ENCODE measurements at regions not wholly inside any gene's neighbourhood (a gene's known extent, or its start where the extent isn't known, plus 50 kb on each side); places are given as distances from the start of the nearest gene placed in this dataset.

- H3K79me2 ChIP-seq (ENCODE audit: insufficient read depth): no peaks in the 10 kb centered on the region
- no peak for TF ChIP-seq EZH2phosphoT487 (IDR thresholded peaks at IDR 0.05; ENCODE audit: insufficient read depth, low read depth)
- TF ChIP-seq EZH2 (IDR thresholded peaks at IDR 0.05; ENCODE audit: insufficient read depth, poor library complexity, severe bottlenecking): no peak
- in situ Hi-C loops (cut with MboI): no loop called here
- peaks cover 29% of the 10 kb centered on the region for H3K4me1 ChIP-seq (ENCODE audit: insufficient read depth)
- H3K9me3 ChIP-seq (ENCODE audit: low read depth): no peaks in the 10 kb centered on the region
- peak overlapping the region; percentile 66 for H3K27ac ChIP-seq
- H2AFZ ChIP-seq: peak overlapping the region; percentile 53
- 0 out of 2 replicates have a peak overlapping the region, but pooled peaks have one; percentile 10 for H3K4me3 ChIP-seq
- DNase-seq: peak; percentile 89
- no peaks in the 10 kb centered on the region for H4K20me1 ChIP-seq (ENCODE audit: insufficient read depth)
- peak overlapping the region; percentile 44 for H3K4me2 ChIP-seq (ENCODE audit: unreplicated experiment)
- no peaks in the 10 kb centered on the region for H3K27me3 ChIP-seq (replicated peaks; ENCODE audit: insufficient read depth)
- no peaks in the 10 kb centered on the region for H3K36me3 ChIP-seq (ENCODE audit: low read depth)
- no peaks in the 10 kb centered on the region for H3K9me2 ChIP-seq (ENCODE audit: insufficient read depth)
- peak overlapping the region; percentile 44 for H3K9ac ChIP-seq
- H3F3A ChIP-seq (ENCODE audit: insufficient read depth): peaks cover 14% of the 10 kb centered on the region
- WGBS, 2 experiments (ENCODE audit: low coverage in 1 of 2, low lambda C conversion rate in 2 of 2, missing lambda C conversion rate in 2 of 2): 17 to 22% methylated on average over 7 of the region's 7 CpGs
Observed at GRCh38 chr12:107415071-107415470, 270.5 kb upstream of the PWP1 start.

- peak; percentile 83 for DNase-seq
- Histone ChIP-seq H3K79me2 (ENCODE audit: insufficient read depth) (no peaks in the 10 kb centered on the region), H4K20me1 (ENCODE audit: insufficient read depth) (no peaks in the 10 kb centered on the region), H3K9me2 (ENCODE audit: insufficient read depth) (no peaks in the 10 kb centered on the region), H3K27me3 (replicated peaks; ENCODE audit: insufficient read depth) (no peaks in the 10 kb centered on the region), H3K4me2 (ENCODE audit: unreplicated experiment) (peak overlapping the region; percentile 44), H3F3A (ENCODE audit: insufficient read depth) (peaks cover 14% of the 10 kb centered on the region), H3K4me3 (0 out of 2 replicates have a peak overlapping the region, but pooled peaks have one; percentile 10), H3K36me3 (ENCODE audit: low read depth) (no peaks in the 10 kb centered on the region), H3K9me3 (ENCODE audit: low read depth) (no peaks in the 10 kb centered on the region), H2AFZ (peak overlapping the region; percentile 53; the same call in 1 of the 2 replicates), H3K9ac (peak overlapping the region; percentile 44), H3K4me1 (ENCODE audit: insufficient read depth) (peaks cover 29% of the 10 kb centered on the region), H3K27ac (peak overlapping the region; percentile 66)
- in situ Hi-C loops (cut with MboI): no loop called here
- TF ChIP-seq EZH2 (IDR thresholded peaks at IDR 0.05; ENCODE audit: insufficient read depth, poor library complexity, severe bottlenecking) (no peak), EZH2phosphoT487 (IDR thresholded peaks at IDR 0.05; ENCODE audit: insufficient read depth, low read depth) (no peak)
- 30 to 32% methylated on average over 8 of the region's 8 CpGs for WGBS, 2 experiments (ENCODE audit: low coverage in 1 of 2, low lambda C conversion rate in 2 of 2, missing lambda C conversion rate in 2 of 2)
Observed at GRCh38 chr12:107415834-107416233, 269.8 kb upstream of the PWP1 start.

- Histone ChIP-seq H3F3A (ENCODE audit: insufficient read depth) (peaks cover 12% of the 10 kb centered on the region), H3K27me3 (replicated peaks; ENCODE audit: insufficient read depth) (no peaks in the 10 kb centered on the region), H4K20me1 (ENCODE audit: insufficient read depth) (no peaks in the 10 kb centered on the region), H3K9me2 (ENCODE audit: insufficient read depth) (no peaks in the 10 kb centered on the region), H3K9me3 (ENCODE audit: low read depth) (no peaks in the 10 kb centered on the region), H3K4me2 (ENCODE audit: unreplicated experiment) (no peak overlapping the region), H3K36me3 (ENCODE audit: low read depth) (no peaks in the 10 kb centered on the region), H2AFZ (no peak overlapping the region), H3K27ac (no peak overlapping the region), H3K4me1 (ENCODE audit: insufficient read depth) (peaks cover 23% of the 10 kb centered on the region), H3K9ac (no peak overlapping the region), H3K79me2 (ENCODE audit: insufficient read depth) (no peaks in the 10 kb centered on the region), H3K4me3 (no peak overlapping the region)
- WGBS, 2 experiments (ENCODE audit: low coverage in 1 of 2, low lambda C conversion rate in 2 of 2, missing lambda C conversion rate in 2 of 2): 96 to 98% methylated on average over 5 of the region's 5 CpGs
- no peak for TF ChIP-seq EZH2 (IDR thresholded peaks at IDR 0.05; ENCODE audit: insufficient read depth, poor library complexity, severe bottlenecking)
- no peak for TF ChIP-seq EZH2phosphoT487 (IDR thresholded peaks at IDR 0.05; ENCODE audit: insufficient read depth, low read depth)
- DNase-seq: no peak
- in situ Hi-C loops (cut with MboI): no loop called here
Observed at GRCh38 chr12:107417004-107417403, 268.6 kb upstream of the PWP1 start.

GRCh38 chr12:107418981-107419380, 266.6 kb upstream of the PWP1 start:
- Histone ChIP-seq H3K79me2 (ENCODE audit: insufficient read depth) (no peaks in the 10 kb centered on the region), H2AFZ (no peak overlapping the region), H3F3A (ENCODE audit: insufficient read depth) (peaks cover 4% of the 10 kb centered on the region; the same call in 1 of the 2 replicates), H3K36me3 (ENCODE audit: low read depth) (no peaks in the 10 kb centered on the region), H3K27me3 (replicated peaks; ENCODE audit: insufficient read depth) (no peaks in the 10 kb centered on the region), H3K9ac (no peak overlapping the region), H4K20me1 (ENCODE audit: insufficient read depth) (no peaks in the 10 kb centered on the region), H3K4me1 (ENCODE audit: insufficient read depth) (peaks cover 17% of the 10 kb centered on the region), H3K4me2 (ENCODE audit: unreplicated experiment) (no peak overlapping the region), H3K9me2 (ENCODE audit: insufficient read depth) (no peaks in the 10 kb centered on the region), H3K4me3 (no peak overlapping the region), H3K27ac (no peak overlapping the region), H3K9me3 (ENCODE audit: low read depth) (no peaks in the 10 kb centered on the region)
- no peak for DNase-seq
- no peak for TF ChIP-seq EZH2 (IDR thresholded peaks at IDR 0.05; ENCODE audit: insufficient read depth, poor library complexity, severe bottlenecking)
- TF ChIP-seq EZH2phosphoT487 (IDR thresholded peaks at IDR 0.05; ENCODE audit: insufficient read depth, low read depth): no peak
- in situ Hi-C loops (cut with MboI): no loop called here

- WGBS, 2 experiments (ENCODE audit: low coverage in 1 of 2, low lambda C conversion rate in 2 of 2, missing lambda C conversion rate in 2 of 2): 74 to 79% methylated on average over 5 of the region's 5 CpGs
- H4K20me1 ChIP-seq (ENCODE audit: insufficient read depth): no peaks in the 10 kb centered on the region
- H3K79me2 ChIP-seq (ENCODE audit: insufficient read depth): no peaks in the 10 kb centered on the region
- no peaks in the 10 kb centered on the region for H3F3A ChIP-seq (ENCODE audit: insufficient read depth)
- no peak overlapping the region for H3K9ac ChIP-seq
- no peaks in the 10 kb centered on the region for H3K4me1 ChIP-seq (ENCODE audit: insufficient read depth)
- no peak for DNase-seq
- H3K9me3 ChIP-seq (ENCODE audit: low read depth): no peaks in the 10 kb centered on the region
- H3K9me2 ChIP-seq (ENCODE audit: insufficient read depth): no peaks in the 10 kb centered on the region
- no peak overlapping the region for H3K4me2 ChIP-seq (ENCODE audit: unreplicated experiment)
- no peak overlapping the region for H3K4me3 ChIP-seq
- no peak overlapping the region for H2AFZ ChIP-seq
- in situ Hi-C loops (cut with MboI): no loop called here
- TF ChIP-seq EZH2phosphoT487 (IDR thresholded peaks at IDR 0.05; ENCODE audit: insufficient read depth, low read depth) (no peak), EZH2 (IDR thresholded peaks at IDR 0.05; ENCODE audit: insufficient read depth, poor library complexity, severe bottlenecking) (no peak)
- no peaks in the 10 kb centered on the region for H3K36me3 ChIP-seq (ENCODE audit: low read depth)
- no peaks in the 10 kb centered on the region for H3K27me3 ChIP-seq (replicated peaks; ENCODE audit: insufficient read depth)
- no peak overlapping the region for H3K27ac ChIP-seq
Observed at GRCh38 chr12:107423531-107423930, 262.1 kb upstream of the PWP1 start.

Data from GM23248 (cell line).